SU-DHL-6 (cell line): ENCODE measurements at regions not wholly inside any gene's neighbourhood (a gene's known extent, or its start where the extent isn't known, plus 50 kb on each side); places are given as distances from the start of the nearest gene placed in this dataset.

Source experiments
- EZH2phosphoT487 ChIP-seq: fragments of 200-600 bp; sonication (generic), shearing (Covaris generic); conservative IDR thresholded peaks from 2 replicates; pipeline ENCODE4 v1.6.1; 2018; ENCODE audit warnings: mild to moderate bottlenecking, antibody characterized with exemption, low read length, moderate library complexity, mixed read lengths
- TF ChIP-seq, protein P1 (sequence below): fragments of 200-600 bp; sonication (generic); IDR thresholded peaks from one replicate; pipeline ENCODE4 v1.5.1; 2017; ENCODE audit warnings: antibody characterized with exemption, mild to moderate bottlenecking, low read length, moderate library complexity; ENCODE audit not compliant: insufficient read depth, poor library complexity, severe bottlenecking

DNA sequence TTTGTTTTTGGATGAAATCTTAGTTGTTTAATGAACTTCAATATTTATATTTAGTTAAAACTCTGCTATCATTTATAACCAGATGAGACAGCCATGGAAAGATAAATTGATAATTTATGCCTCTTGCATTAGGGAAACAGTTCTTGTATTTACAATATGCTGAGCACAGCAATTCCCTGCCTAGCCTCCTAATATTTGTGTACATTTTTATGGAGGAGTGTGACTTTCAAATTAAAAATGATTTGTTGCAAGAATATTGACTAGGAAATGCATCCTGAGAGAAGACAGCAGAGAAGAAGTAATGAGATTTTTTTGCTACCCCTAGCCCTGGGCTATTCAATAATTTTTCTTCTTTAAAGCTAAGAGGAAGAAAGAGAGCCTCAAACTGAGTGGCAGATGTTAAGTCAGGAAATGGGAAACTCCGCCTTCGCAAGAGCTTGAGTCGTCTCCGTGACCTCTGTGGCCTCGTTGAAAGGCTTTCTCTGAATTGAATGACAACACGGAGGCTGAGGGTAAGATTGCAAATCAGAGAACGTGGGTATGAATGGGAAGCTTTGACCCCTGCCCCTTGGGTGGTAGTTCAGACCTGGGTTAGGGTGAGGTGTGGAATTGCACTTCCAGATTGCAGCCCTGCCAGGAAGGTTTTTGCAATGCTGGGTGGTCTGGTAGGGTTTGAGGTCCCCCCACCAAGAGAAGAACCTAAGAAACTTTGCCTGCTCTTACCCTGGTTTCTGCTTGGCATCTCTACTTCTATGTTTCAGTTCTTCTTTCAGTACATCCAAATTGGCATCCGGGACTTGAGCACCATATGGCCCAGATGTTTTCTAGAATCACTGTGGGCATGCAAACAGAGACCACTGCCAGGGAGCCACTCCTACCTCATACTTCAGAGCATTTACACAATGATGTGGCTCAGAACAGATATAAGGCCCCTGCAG is 210.3 kb upstream of the RBMS1 start:
- TF ChIP-seq, protein P1, sequence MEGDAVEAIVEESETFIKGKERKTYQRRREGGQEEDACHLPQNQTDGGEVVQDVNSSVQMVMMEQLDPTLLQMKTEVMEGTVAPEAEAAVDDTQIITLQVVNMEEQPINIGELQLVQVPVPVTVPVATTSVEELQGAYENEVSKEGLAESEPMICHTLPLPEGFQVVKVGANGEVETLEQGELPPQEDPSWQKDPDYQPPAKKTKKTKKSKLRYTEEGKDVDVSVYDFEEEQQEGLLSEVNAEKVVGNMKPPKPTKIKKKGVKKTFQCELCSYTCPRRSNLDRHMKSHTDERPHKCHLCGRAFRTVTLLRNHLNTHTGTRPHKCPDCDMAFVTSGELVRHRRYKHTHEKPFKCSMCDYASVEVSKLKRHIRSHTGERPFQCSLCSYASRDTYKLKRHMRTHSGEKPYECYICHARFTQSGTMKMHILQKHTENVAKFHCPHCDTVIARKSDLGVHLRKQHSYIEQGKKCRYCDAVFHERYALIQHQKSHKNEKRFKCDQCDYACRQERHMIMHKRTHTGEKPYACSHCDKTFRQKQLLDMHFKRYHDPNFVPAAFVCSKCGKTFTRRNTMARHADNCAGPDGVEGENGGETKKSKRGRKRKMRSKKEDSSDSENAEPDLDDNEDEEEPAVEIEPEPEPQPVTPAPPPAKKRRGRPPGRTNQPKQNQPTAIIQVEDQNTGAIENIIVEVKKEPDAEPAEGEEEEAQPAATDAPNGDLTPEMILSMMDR, result no peak
- TF ChIP-seq EZH2phosphoT487, result no peak
